Neuron (in vitro differentiated cells): ENCODE measurements at regions not wholly inside any gene's neighbourhood (a gene's known extent, or its start where the extent isn't known, plus 50 kb on each side); places are given as distances from the start of the nearest gene placed in this dataset.

Source experiments
- H2AFZ ChIP-seq: one replicate; pipeline ENCODE4 v1.6.1; 2013; ENCODE audit warnings: low read depth, mild to moderate bottlenecking, inconsistent platforms, low read length, moderate library complexity
- H3K27me3 ChIP-seq: one replicate; pipeline ENCODE4 v1.6.1; 2013; ENCODE audit warnings: low read length; ENCODE audit not compliant: insufficient read depth
- H3K36me3 ChIP-seq: one replicate; pipeline ENCODE4 v1.6.1; 2013; ENCODE audit warnings: low read length; ENCODE audit not compliant: insufficient read depth
- H3K4me1 ChIP-seq: one replicate; pipeline ENCODE4 v1.6.1; 2013; ENCODE audit warnings: low read length; ENCODE audit not compliant: insufficient read depth
- H3K4me3 ChIP-seq: 2 replicates; pipeline ENCODE4 v1.5.1; 2013; ENCODE audit warnings: mild to moderate bottlenecking, low read length, moderate library complexity
- H3K9me3 ChIP-seq: one replicate; pipeline ENCODE4 v1.6.1; 2013; ENCODE audit warnings: low read length

DNA sequence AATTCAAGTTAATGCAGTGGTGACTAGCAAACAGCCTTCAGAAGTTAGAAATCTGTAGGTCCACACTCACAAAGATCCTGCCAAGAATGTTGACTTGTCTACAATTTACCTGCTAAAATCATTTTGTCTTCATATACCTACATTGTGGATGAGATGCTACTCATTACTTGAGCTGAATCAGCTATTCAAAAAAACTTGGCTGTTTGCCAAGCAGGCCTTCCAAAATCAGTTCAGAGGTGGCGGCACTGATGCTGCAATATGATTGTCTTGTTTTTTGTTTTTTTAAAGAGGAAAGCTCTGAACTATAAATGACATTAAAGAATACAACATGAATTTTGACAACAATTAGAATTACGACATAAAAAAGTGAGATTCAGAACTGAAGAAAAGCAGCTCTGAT lies 354.7 kb upstream of the KHDRBS2 start:
- Histone ChIP-seq H3K4me3 (no peak overlapping the region), H3K9me3 (no peaks in the 10 kb centered on the region), H3K27me3 (no peaks in the 10 kb centered on the region), H3K4me1 (no peaks in the 10 kb centered on the region), H3K36me3 (no peaks in the 10 kb centered on the region), H2AFZ (no peak overlapping the region)

GRCh38 chr6:62626661-62627060 lies 340.6 kb upstream of the KHDRBS2 start:
- no peaks in the 10 kb centered on the region for H3K36me3 ChIP-seq

DNA sequence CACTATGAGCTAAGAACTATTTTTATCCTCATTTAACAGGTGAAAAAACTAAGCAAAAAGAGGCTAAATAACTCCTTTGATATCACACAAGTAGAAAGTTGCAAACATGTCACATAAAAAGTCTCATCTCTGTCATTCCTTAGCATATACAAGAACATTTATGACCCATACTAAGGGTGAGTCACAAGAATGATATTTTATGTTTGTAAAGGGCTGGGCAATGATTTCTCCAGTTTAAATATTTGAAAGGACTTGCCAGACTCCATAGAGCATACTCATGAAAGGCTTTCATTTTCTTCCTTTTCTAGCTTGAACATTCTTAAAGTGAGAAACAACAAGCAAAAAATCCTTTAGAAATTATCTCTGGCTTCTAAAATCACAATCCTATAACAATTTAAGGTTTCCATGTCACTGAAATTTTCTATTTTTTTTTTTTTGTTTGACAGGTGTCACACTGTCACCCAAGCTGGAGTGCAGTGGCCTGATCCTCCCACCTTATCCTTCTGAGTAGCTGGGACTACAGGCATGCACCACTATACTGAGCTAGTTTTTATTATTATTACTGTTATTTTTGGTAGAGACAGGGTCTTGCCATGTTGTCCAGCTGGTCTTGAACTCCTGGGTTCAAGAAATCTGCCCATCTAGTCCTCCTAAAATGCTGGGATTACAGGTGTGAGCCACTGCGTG lies 338.0 kb upstream of the KHDRBS2 start:
- H3K4me1 ChIP-seq = no peaks in the 10 kb centered on the region
- no peaks in the 10 kb centered on the region for H3K27me3 ChIP-seq
- no peaks in the 10 kb centered on the region for H3K9me3 ChIP-seq
- no peaks in the 10 kb centered on the region for H3K36me3 ChIP-seq
- no peak overlapping the region for H3K4me3 ChIP-seq
- H2AFZ ChIP-seq = no peak overlapping the region

More at GRCh38 chr6:62626661-62627060, 340.6 kb upstream of the KHDRBS2 start:
- H3K4me1 ChIP-seq = no peaks in the 10 kb centered on the region
- no peak overlapping the region for H2AFZ ChIP-seq
- H3K4me3 ChIP-seq = no peak overlapping the region
- no peaks in the 10 kb centered on the region for H3K27me3 ChIP-seq
- no peaks in the 10 kb centered on the region for H3K9me3 ChIP-seq

DNA sequence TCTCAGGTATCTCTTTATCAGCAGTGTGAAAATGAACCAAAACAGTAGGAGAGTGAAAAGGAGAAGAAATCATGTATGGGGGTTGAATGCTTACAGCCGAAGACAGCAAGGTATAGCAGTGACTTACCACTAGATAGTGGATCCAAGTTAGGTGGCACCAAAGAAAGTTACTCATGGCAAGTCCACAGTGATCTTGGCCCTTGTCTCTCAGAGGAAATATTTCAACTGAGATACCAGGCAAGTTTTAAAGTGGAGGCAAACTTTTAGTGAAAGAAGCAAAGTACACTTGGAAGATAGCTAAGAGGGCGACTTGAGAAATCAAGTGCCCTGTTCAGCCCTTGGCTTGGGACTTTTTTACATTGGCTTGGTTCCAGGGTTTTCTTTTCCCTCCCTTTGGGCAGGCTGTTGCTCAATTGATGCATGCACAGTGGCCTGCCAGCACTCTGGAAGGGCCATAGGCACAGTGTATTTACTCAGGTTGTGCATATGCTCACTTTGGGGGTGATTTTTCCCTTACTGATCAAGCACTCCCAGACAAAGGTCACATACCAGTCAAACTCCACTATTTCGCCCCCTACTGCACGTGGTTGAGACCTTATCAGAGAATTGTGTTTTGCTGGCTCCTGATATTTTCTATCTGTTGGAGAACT lies 329.5 kb upstream of the KHDRBS2 start:
- Histone ChIP-seq H3K4me3 (no peak overlapping the region), H3K27me3 (no peaks in the 10 kb centered on the region), H3K9me3 (no peaks in the 10 kb centered on the region), H2AFZ (no peak overlapping the region), H3K36me3 (no peaks in the 10 kb centered on the region), H3K4me1 (no peaks in the 10 kb centered on the region)

GRCh38 chr6:62614442-62614841 lies 328.4 kb upstream of the KHDRBS2 start:
- Histone ChIP-seq H3K4me1 (no peaks in the 10 kb centered on the region), H3K4me3 (no peak overlapping the region), H3K9me3 (no peaks in the 10 kb centered on the region)

DNA sequence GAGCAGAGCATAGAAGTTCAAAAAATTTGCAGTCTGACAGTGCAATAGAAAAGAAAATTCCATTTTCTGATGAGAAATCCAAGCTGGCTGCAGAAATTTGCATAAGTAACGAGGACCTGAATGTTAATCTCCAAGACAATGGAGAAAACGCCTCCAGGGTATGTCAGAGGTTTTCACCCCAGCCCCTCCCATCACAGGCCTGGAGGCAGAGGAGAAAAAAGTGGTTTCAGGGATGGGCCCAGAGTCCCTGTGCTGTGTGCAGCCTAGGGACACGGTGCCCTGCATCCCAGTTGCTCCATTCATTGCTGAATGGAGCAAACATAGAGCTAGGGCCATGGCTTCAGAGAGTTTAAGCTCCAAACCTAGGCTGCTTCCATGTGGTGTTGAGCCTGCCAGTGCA lies 327.9 kb upstream of the KHDRBS2 start:
- no peak overlapping the region for H3K4me3 ChIP-seq

More at GRCh38 chr6:62614442-62614841, 328.4 kb upstream of the KHDRBS2 start:
- H2AFZ ChIP-seq = no peak overlapping the region
- H3K27me3 ChIP-seq = no peaks in the 10 kb centered on the region
- H3K36me3 ChIP-seq = no peaks in the 10 kb centered on the region

GRCh38 chr6:62612471-62612870 lies 326.4 kb upstream of the KHDRBS2 start:
- Histone ChIP-seq H3K4me3 (no peak overlapping the region), H3K4me1 (no peaks in the 10 kb centered on the region), H2AFZ (no peak overlapping the region), H3K36me3 (no peaks in the 10 kb centered on the region), H3K27me3 (no peaks in the 10 kb centered on the region), H3K9me3 (no peaks in the 10 kb centered on the region)

More for the DNA sequence above, 327.9 kb upstream of the KHDRBS2 start:
- H2AFZ ChIP-seq = no peak overlapping the region
- H3K9me3 ChIP-seq = no peaks in the 10 kb centered on the region
- no peaks in the 10 kb centered on the region for H3K27me3 ChIP-seq
- no peaks in the 10 kb centered on the region for H3K4me1 ChIP-seq
- H3K36me3 ChIP-seq = no peaks in the 10 kb centered on the region

DNA sequence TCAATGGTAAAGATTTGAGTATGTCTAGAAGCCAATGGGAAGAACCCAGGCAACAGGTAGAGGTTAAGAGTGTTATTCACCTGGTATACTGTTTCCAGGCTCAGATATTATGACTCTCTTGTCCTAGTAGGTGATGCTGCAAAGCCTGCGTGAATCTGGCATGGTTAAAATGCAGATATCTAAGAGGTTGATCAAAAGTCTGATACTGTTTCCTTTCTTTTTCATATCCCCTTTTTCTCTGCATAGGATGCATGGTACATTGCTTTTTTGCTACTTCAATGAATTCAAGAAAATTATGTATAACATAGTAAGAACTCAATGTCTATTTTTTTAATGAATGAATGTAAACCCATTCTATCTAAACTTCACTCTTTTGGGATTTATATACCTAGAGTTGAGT lies 284.3 kb upstream of the KHDRBS2 start:
- no peaks in the 10 kb centered on the region for H3K9me3 ChIP-seq
- no peak overlapping the region for H2AFZ ChIP-seq
- H3K36me3 ChIP-seq = no peaks in the 10 kb centered on the region
- no peaks in the 10 kb centered on the region for H3K27me3 ChIP-seq
- H3K4me3 ChIP-seq = no peak overlapping the region
- H3K4me1 ChIP-seq = no peaks in the 10 kb centered on the region

- H3K4me1 ChIP-seq = no peaks in the 10 kb centered on the region
- H3K9me3 ChIP-seq = no peaks in the 10 kb centered on the region
- H3K4me3 ChIP-seq = no peak overlapping the region
- no peaks in the 10 kb centered on the region for H3K27me3 ChIP-seq
- H3K36me3 ChIP-seq = no peaks in the 10 kb centered on the region
- no peak overlapping the region for H2AFZ ChIP-seq
Observed at GRCh38 chr6:62541502-62541901, 255.5 kb upstream of the KHDRBS2 start.

GRCh38 chr6:62530985-62531384 lies 245.0 kb upstream of the KHDRBS2 start:
- Histone ChIP-seq H3K36me3 (no peaks in the 10 kb centered on the region), H3K27me3 (no peaks in the 10 kb centered on the region), H2AFZ (no peak overlapping the region), H3K4me1 (no peaks in the 10 kb centered on the region), H3K9me3 (no peaks in the 10 kb centered on the region), H3K4me3 (no peak overlapping the region)

- H3K27me3 ChIP-seq = no peaks in the 10 kb centered on the region
- no peak overlapping the region for H2AFZ ChIP-seq
Observed at GRCh38 chr6:62528894-62529526, 243.0 kb upstream of the KHDRBS2 start.

DNA sequence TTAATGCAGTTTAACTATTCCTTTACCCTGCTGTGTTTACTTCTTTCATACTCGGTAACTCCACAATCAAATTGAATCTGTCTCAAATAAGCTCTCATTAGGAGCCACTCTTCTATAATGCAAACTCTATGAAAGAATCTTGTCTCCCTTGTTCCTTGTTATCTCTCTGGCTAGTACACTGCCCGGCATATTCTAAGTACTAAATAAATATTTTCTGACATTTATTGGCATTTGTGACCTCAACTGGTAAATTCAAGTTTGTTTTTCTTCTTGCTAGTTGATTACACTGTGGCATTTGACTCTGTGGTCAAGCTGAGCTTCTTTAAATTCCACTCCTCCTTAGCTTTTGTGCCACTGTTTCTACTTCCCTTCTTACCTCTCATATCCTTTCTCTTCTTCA lies 237.6 kb upstream of the KHDRBS2 start:
- H2AFZ ChIP-seq = no peak overlapping the region
- no peaks in the 10 kb centered on the region for H3K9me3 ChIP-seq
- H3K4me1 ChIP-seq = no peaks in the 10 kb centered on the region
- H3K36me3 ChIP-seq = no peaks in the 10 kb centered on the region
- H3K27me3 ChIP-seq = no peaks in the 10 kb centered on the region
- no peak overlapping the region for H3K4me3 ChIP-seq

More at GRCh38 chr6:62528894-62529526, 243.0 kb upstream of the KHDRBS2 start:
- H3K36me3 ChIP-seq = no peaks in the 10 kb centered on the region
- no peaks in the 10 kb centered on the region for H3K9me3 ChIP-seq
- no peak overlapping the region for H3K4me3 ChIP-seq
- H3K4me1 ChIP-seq = no peaks in the 10 kb centered on the region

DNA sequence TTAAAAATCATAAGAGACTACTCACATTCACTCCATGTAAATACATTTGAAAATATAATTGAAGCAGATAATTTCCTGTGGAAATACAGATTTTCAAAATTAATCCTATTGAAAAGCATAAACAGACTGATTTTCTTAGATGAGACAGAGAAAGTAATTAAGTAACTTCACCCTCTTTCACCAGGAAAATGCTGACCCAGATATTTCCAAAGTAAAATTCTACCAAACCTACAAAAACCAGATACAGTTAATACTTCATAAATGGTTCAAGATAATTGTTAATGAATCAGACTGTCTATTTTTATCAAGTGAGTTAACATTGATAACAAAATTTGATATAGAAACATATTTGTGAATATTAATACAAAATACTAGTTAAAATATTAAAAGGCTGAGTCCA lies 233.5 kb upstream of the KHDRBS2 start:
- Histone ChIP-seq H3K27me3 (no peaks in the 10 kb centered on the region), H2AFZ (no peak overlapping the region), H3K36me3 (no peaks in the 10 kb centered on the region), H3K4me1 (peaks cover 13% of the 10 kb centered on the region), H3K9me3 (no peaks in the 10 kb centered on the region), H3K4me3 (no peak overlapping the region)
